ENCODE measurements at regions not wholly inside any gene's neighbourhood (a gene's known extent, or its start where the extent isn't known, plus 50 kb on each side); places are given as distances from the start of the nearest gene placed in this dataset.

GRCh38 chr3:102084006-102084405 lies 234.7 kb downstream of the NFKBIZ start:
- TF ChIP-seq, protein P1, sequence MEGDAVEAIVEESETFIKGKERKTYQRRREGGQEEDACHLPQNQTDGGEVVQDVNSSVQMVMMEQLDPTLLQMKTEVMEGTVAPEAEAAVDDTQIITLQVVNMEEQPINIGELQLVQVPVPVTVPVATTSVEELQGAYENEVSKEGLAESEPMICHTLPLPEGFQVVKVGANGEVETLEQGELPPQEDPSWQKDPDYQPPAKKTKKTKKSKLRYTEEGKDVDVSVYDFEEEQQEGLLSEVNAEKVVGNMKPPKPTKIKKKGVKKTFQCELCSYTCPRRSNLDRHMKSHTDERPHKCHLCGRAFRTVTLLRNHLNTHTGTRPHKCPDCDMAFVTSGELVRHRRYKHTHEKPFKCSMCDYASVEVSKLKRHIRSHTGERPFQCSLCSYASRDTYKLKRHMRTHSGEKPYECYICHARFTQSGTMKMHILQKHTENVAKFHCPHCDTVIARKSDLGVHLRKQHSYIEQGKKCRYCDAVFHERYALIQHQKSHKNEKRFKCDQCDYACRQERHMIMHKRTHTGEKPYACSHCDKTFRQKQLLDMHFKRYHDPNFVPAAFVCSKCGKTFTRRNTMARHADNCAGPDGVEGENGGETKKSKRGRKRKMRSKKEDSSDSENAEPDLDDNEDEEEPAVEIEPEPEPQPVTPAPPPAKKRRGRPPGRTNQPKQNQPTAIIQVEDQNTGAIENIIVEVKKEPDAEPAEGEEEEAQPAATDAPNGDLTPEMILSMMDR (IDR thresholded peaks at IDR 0.05; ENCODE audit: insufficient read depth, low read length), result no peak
- no peak for TF ChIP-seq POLR2AphosphoS5 (IDR thresholded peaks at IDR 0.05; ENCODE audit: low read depth)
- TF ChIP-seq REST (IDR thresholded peaks at IDR 0.05; ENCODE audit: insufficient replicate concordance, low read depth), result no peak
- no peak for TF ChIP-seq SPI1 (IDR thresholded peaks at IDR 0.05; ENCODE audit: borderline replicate concordance, low read depth)

Measured in HL-60 (cell line).